Lower leg skin (tissue), 3 donors: ENCODE measurements at regions not wholly inside any gene's neighbourhood (a gene's known extent, or its start where the extent isn't known, plus 50 kb on each side); places are given as distances from the start of the nearest gene placed in this dataset.

Experiments used
- POLR2A ChIP-seq, 2 donors: fragments of 450-650 bp; IDR thresholded peaks; one replicate each; pipeline ENCODE4 v1.6.1; 2016 to 2017; ENCODE audit warnings: antibody characterized with exemption in 2 of 2, mild to moderate bottlenecking in 1 of 2, moderate library complexity in 1 of 2
- TF ChIP-seq, protein P1 (sequence below), 3 donors: fragments of 450-650 bp; IDR thresholded peaks; one replicate each; pipeline ENCODE4 v1.5.1; 2016; ENCODE audit warnings: antibody characterized with exemption in 3 of 3, mild to moderate bottlenecking in 3 of 3, moderate library complexity in 2 of 3

DNA sequence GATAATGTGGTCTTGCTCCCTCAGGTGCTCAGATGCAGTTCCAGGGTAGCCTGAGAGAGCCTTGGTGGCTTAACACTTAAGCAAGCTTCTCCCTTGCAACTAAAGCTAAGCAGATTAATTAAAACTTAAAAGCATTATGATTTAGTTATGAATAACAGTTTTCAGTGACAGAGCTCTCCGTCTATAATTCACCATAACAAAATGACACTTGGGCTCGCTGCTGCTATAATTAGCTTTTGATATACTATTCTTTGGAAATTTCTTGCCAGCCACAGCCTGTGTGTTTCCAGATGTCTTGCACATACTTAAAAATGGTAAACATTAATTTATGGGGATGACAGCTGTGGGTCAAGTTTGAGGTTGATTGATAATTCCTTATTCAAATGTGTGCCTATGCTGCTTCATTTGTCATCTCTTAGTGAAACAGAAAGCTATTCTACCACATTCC lies 380.5 kb downstream of the TFAP2B start:
- TF ChIP-seq, protein P1, sequence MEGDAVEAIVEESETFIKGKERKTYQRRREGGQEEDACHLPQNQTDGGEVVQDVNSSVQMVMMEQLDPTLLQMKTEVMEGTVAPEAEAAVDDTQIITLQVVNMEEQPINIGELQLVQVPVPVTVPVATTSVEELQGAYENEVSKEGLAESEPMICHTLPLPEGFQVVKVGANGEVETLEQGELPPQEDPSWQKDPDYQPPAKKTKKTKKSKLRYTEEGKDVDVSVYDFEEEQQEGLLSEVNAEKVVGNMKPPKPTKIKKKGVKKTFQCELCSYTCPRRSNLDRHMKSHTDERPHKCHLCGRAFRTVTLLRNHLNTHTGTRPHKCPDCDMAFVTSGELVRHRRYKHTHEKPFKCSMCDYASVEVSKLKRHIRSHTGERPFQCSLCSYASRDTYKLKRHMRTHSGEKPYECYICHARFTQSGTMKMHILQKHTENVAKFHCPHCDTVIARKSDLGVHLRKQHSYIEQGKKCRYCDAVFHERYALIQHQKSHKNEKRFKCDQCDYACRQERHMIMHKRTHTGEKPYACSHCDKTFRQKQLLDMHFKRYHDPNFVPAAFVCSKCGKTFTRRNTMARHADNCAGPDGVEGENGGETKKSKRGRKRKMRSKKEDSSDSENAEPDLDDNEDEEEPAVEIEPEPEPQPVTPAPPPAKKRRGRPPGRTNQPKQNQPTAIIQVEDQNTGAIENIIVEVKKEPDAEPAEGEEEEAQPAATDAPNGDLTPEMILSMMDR (IDR thresholded peaks at IDR 0.05), result no peak
- no peak for TF ChIP-seq POLR2A (IDR thresholded peaks at IDR 0.05)
